ENCODE measurements at regions not wholly inside any gene's neighbourhood (a gene's known extent, or its start where the extent isn't known, plus 50 kb on each side); places are given as distances from the start of the nearest gene placed in this dataset.

DNA sequence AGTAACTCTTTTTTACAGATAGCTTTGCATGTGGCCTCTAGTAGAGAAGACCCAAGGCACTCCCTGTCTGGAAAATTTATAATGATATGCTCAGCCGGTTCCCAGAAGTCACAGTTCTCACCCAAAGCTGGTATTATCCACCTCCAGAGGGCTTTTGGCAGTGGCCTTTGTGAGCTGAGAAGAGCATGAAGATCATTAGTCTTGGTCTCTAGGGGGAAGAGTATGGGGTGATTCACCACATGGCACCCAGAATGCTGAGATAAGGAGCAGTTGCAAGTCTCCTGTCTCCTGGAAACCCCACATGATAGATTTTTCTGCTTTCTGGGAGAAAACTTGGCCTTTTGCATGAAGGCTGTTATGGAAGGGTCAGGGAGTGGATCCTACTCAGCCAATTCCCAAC is 75.4 kb upstream of the PRPS1 start:
- Histone ChIP-seq H3K9me3 (ENCODE audit: insufficient read depth in 2 of 2, low read depth in 1 of 2, low read length in 1 of 2) (no peaks in the 10 kb centered on the region), H2AFZ (ENCODE audit: low read length) (no peak overlapping the region), H3K4me3 (ENCODE audit: extremely low read depth in 1 of 4, insufficient read depth in 2 of 4, low read depth in 3 of 4, low read length in 4 of 4) (no peak overlapping the region), H4K5ac (ENCODE audit: insufficient read length, low read depth, low read length) (no peak overlapping the region), H2AK5ac (ENCODE audit: low read depth, low read length) (no peak overlapping the region), H3K27ac (ENCODE audit: low read depth, low read length) (no peak overlapping the region), H2BK12ac (ENCODE audit: low read depth, low read length) (no peak overlapping the region), H4K91ac (replicated peaks; ENCODE audit: insufficient read length, low read length) (no peak overlapping the region), H3K4me2 (ENCODE audit: insufficient read depth in 1 of 2, low read depth in 2 of 2, low read length in 2 of 2) (no peak overlapping the region), H3K56ac (replicated peaks; ENCODE audit: insufficient read length, low read depth, low read length) (no peak overlapping the region), H4K8ac (ENCODE audit: extremely low read depth, insufficient read depth, low read length) (no peak overlapping the region), H3K27me3 (replicated peaks in 1 of 4; ENCODE audit: control insufficient read depth in 3 of 4, extremely low read depth in 1 of 4, insufficient read depth in 3 of 4, low read length in 3 of 4) (no peaks in the 10 kb centered on the region), H3K4me1 (replicated peaks in 1 of 4; ENCODE audit: control insufficient read depth in 3 of 4, insufficient read depth in 4 of 4, low read length in 3 of 4) (no peaks in the 10 kb centered on the region), H3K23ac (ENCODE audit: insufficient read length) (no peak overlapping the region), H2BK120ac (replicated peaks; ENCODE audit: low read depth, low read length) (no peak overlapping the region), H2BK15ac (ENCODE audit: low read length) (no peak overlapping the region), H3K23me2 (ENCODE audit: low read depth, low read length) (no peaks in the 10 kb centered on the region), H3K4ac (replicated peaks; ENCODE audit: insufficient read length, low read depth, low read length) (no peak overlapping the region), H3K79me1 (ENCODE audit: low read depth, low read length) (no peaks in the 10 kb centered on the region), H4K20me1 (replicated peaks in 1 of 2; ENCODE audit: control insufficient read depth in 1 of 2, insufficient read depth in 2 of 2, low read length in 2 of 2) (no peaks in the 10 kb centered on the region), H3K18ac (ENCODE audit: extremely low read depth, low read length) (no peak overlapping the region), H2BK5ac (ENCODE audit: low read depth, low read length) (no peak overlapping the region), H3K79me2 (ENCODE audit: control insufficient read depth in 1 of 2, insufficient read depth in 2 of 2, low read length in 2 of 2) (no peaks in the 10 kb centered on the region), H3K9ac (replicated peaks in 1 of 4; ENCODE audit: extremely low read depth in 1 of 4, low read depth in 3 of 4, low read length in 3 of 4) (no peak overlapping the region), H2BK20ac (ENCODE audit: low read length) (no peak overlapping the region), H3K36me3 (ENCODE audit: control insufficient read depth in 2 of 4, insufficient read depth in 4 of 4, low read length in 3 of 4) (no peaks in the 10 kb centered on the region), H3K14ac (ENCODE audit: insufficient read length) (no peak overlapping the region)
- ChIA-PET POLR2A (ENCODE audit: partially characterized antibody) (no interaction called here), CTCF (ENCODE audit: partially characterized antibody) (no interaction called here)
- DNase-seq (ENCODE audit: low read depth in 1 of 2, low spot score in 2 of 2) (no peak), FAIRE-seq (no peak)
- TF ChIP-seq EGR1 (IDR thresholded peaks at IDR 0.05; ENCODE audit: borderline replicate concordance, low read depth, low read length) (no peak), TAF7 (optimal IDR thresholded peaks at IDR 0.05; ENCODE audit: borderline replicate concordance, low read depth, low read length) (no peak), EZH2 (IDR thresholded peaks at IDR 0.05; ENCODE audit: low read depth, low read length, severe bottlenecking) (no peak), SP2 (IDR thresholded peaks at IDR 0.05; ENCODE audit: low read length) (no peak), POLR2AphosphoS5 (IDR thresholded peaks at IDR 0.05; ENCODE audit: low read depth, low read length) (no peak), RXRA (IDR thresholded peaks at IDR 0.05; ENCODE audit: insufficient read depth, low read depth, low read length) (no peak)
- TF ChIP-seq, protein P1, sequence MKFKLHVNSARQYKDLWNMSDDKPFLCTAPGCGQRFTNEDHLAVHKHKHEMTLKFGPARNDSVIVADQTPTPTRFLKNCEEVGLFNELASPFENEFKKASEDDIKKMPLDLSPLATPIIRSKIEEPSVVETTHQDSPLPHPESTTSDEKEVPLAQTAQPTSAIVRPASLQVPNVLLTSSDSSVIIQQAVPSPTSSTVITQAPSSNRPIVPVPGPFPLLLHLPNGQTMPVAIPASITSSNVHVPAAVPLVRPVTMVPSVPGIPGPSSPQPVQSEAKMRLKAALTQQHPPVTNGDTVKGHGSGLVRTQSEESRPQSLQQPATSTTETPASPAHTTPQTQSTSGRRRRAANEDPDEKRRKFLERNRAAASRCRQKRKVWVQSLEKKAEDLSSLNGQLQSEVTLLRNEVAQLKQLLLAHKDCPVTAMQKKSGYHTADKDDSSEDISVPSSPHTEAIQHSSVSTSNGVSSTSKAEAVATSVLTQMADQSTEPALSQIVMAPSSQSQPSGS (IDR thresholded peaks at IDR 0.05; ENCODE audit: low read length) = no peak
- 88% methylated on average over 1 of the region's 1 CpG; no CpG with 5 or more reads in 1 of the 2 experiments for WGBS, 2 experiments (ENCODE audit: extremely low coverage in 1 of 2, insufficient coverage in 1 of 2, insufficient read length in 1 of 2, insufficient replicate concordance in 2 of 2, low coverage in 1 of 2, low lambda C conversion rate in 2 of 2, missing lambda C conversion rate in 1 of 2)

All from H1 (cell line).